ENCODE measurements at regions not wholly inside any gene's neighbourhood (a gene's known extent, or its start where the extent isn't known, plus 50 kb on each side); places are given as distances from the start of the nearest gene placed in this dataset.

DNA sequence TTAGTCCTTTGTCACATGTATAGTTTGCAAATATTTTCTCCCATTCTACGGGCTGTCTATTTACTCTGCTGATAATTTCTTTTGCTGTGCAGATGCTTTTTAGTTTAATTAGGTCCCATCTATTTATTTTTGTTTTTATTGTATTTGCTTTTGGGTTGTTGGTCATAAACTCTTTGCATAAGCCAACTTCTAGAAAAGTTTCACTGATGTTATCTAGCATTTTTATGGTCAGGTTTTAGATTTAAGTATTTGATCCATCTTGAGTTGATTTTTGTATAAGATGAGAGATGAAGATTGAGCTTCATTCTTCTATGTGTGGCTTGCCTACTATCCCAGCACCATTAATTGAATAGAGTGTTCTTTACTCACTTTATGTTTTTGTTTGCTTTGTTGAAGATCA is 1008.4 kb upstream of the ATXN7L3B start:
- H3K27me3 Mint-ChIP-seq (ENCODE audit: low read depth): no peaks in the 10 kb centered on the region
- H3K4me1 Mint-ChIP-seq (ENCODE audit: low read depth): no peaks in the 10 kb centered on the region
- H3K27ac Mint-ChIP-seq (ENCODE audit: unreplicated experiment): no peak overlapping the region
- no peak for DNase-seq (ENCODE audit: low spot score)
- TF ChIP-seq, protein P1, sequence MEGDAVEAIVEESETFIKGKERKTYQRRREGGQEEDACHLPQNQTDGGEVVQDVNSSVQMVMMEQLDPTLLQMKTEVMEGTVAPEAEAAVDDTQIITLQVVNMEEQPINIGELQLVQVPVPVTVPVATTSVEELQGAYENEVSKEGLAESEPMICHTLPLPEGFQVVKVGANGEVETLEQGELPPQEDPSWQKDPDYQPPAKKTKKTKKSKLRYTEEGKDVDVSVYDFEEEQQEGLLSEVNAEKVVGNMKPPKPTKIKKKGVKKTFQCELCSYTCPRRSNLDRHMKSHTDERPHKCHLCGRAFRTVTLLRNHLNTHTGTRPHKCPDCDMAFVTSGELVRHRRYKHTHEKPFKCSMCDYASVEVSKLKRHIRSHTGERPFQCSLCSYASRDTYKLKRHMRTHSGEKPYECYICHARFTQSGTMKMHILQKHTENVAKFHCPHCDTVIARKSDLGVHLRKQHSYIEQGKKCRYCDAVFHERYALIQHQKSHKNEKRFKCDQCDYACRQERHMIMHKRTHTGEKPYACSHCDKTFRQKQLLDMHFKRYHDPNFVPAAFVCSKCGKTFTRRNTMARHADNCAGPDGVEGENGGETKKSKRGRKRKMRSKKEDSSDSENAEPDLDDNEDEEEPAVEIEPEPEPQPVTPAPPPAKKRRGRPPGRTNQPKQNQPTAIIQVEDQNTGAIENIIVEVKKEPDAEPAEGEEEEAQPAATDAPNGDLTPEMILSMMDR (IDR thresholded peaks at IDR 0.05): no peak
- peaks cover 9% of the 10 kb centered on the region for H3K9me3 Mint-ChIP-seq (ENCODE audit: low read depth)
- H3K4me3 Mint-ChIP-seq (ENCODE audit: unreplicated experiment): no peak overlapping the region
- H3K36me3 Mint-ChIP-seq (ENCODE audit: low read depth): no peaks in the 10 kb centered on the region

- Mint-ChIP-seq H3K27ac (ENCODE audit: unreplicated experiment) (no peak overlapping the region), H3K9me3 (ENCODE audit: low read depth) (peaks cover 4% of the 10 kb centered on the region), H3K4me3 (ENCODE audit: unreplicated experiment) (no peak overlapping the region), H3K36me3 (ENCODE audit: low read depth) (no peaks in the 10 kb centered on the region), H3K4me1 (ENCODE audit: low read depth) (no peaks in the 10 kb centered on the region), H3K27me3 (ENCODE audit: low read depth) (no peaks in the 10 kb centered on the region)
- no peak for DNase-seq (ENCODE audit: low spot score)
- TF ChIP-seq, protein P1 (IDR thresholded peaks at IDR 0.05): no peak
Observed at GRCh38 chr12:73529954-73530353, 1007.7 kb upstream of the ATXN7L3B start.

GRCh38 chr12:73531752-73532151 is 1005.9 kb upstream of the ATXN7L3B start:
- peaks cover 4% of the 10 kb centered on the region for H3K9me3 Mint-ChIP-seq (ENCODE audit: low read depth)
- TF ChIP-seq, protein P1 (IDR thresholded peaks at IDR 0.05): no peak
- H3K27me3 Mint-ChIP-seq (ENCODE audit: low read depth): no peaks in the 10 kb centered on the region
- no peak for DNase-seq (ENCODE audit: low spot score)
- no peaks in the 10 kb centered on the region for H3K36me3 Mint-ChIP-seq (ENCODE audit: low read depth)
- no peaks in the 10 kb centered on the region for H3K4me1 Mint-ChIP-seq (ENCODE audit: low read depth)
- H3K27ac Mint-ChIP-seq (ENCODE audit: unreplicated experiment): no peak overlapping the region
- no peak overlapping the region for H3K4me3 Mint-ChIP-seq (ENCODE audit: unreplicated experiment)

DNA sequence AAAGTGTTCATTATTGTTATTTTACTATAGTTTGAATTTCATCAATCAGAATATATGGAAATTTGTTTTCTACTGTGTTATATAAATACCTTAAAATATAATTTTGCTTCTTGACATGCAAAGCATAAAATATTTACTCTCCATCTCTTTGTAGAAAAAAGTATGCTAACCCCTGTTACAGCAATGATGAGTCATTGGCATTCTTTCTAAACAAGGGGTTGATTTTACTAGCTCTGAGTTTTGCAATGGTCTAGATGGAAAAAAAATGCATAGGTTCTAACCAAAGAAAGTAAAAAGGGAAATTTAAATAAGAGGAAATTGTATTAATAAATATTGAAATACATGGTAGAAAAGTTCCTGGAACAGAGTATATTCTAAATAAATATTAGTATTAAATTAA is 990.2 kb upstream of the ATXN7L3B start:
- no peak overlapping the region for H3K4me3 Mint-ChIP-seq (ENCODE audit: unreplicated experiment)
- no peak for DNase-seq (ENCODE audit: low spot score)
- TF ChIP-seq, protein P1 (IDR thresholded peaks at IDR 0.05): no peak
- no peaks in the 10 kb centered on the region for H3K36me3 Mint-ChIP-seq (ENCODE audit: low read depth)
- no peaks in the 10 kb centered on the region for H3K4me1 Mint-ChIP-seq (ENCODE audit: low read depth)
- peaks cover 1% of the 10 kb centered on the region for H3K27me3 Mint-ChIP-seq (ENCODE audit: low read depth)
- H3K27ac Mint-ChIP-seq (ENCODE audit: unreplicated experiment): no peak overlapping the region
- no peaks in the 10 kb centered on the region for H3K9me3 Mint-ChIP-seq (ENCODE audit: low read depth)

- no peak overlapping the region for H3K4me3 Mint-ChIP-seq (ENCODE audit: unreplicated experiment)
- DNase-seq (ENCODE audit: low spot score): no peak
- H3K27ac Mint-ChIP-seq (ENCODE audit: unreplicated experiment): no peak overlapping the region
- TF ChIP-seq, protein P1 (IDR thresholded peaks at IDR 0.05): no peak
- no peaks in the 10 kb centered on the region for H3K36me3 Mint-ChIP-seq (ENCODE audit: low read depth)
- no peaks in the 10 kb centered on the region for H3K27me3 Mint-ChIP-seq (ENCODE audit: low read depth)
- peaks cover 7% of the 10 kb centered on the region for H3K9me3 Mint-ChIP-seq (ENCODE audit: low read depth)
- no peaks in the 10 kb centered on the region for H3K4me1 Mint-ChIP-seq (ENCODE audit: low read depth)
Observed at GRCh38 chr12:73585136-73585535, 952.5 kb upstream of the ATXN7L3B start.

All from chondrocyte (in vitro differentiated cells).